GM21367 (cell line): ENCODE measurements at regions not wholly inside any gene's neighbourhood (a gene's known extent, or its start where the extent isn't known, plus 50 kb on each side); places are given as distances from the start of the nearest gene placed in this dataset.
A peak's percentile ranks its signal among the peaks of the same experiment; 100 is the strongest.
"Not testable (repeated sequence)": the region's sequence is repeated elsewhere in the genome, so short reads cannot be mapped to it uniquely, and the experiment has no call there.

Experiments used
- ATAC-seq: cut with Tn5 transposase; IDR thresholded peaks from one replicate; pipeline ENCODE4 v1.9.1; 2021; ENCODE audit not compliant: unreplicated experiment

DNA sequence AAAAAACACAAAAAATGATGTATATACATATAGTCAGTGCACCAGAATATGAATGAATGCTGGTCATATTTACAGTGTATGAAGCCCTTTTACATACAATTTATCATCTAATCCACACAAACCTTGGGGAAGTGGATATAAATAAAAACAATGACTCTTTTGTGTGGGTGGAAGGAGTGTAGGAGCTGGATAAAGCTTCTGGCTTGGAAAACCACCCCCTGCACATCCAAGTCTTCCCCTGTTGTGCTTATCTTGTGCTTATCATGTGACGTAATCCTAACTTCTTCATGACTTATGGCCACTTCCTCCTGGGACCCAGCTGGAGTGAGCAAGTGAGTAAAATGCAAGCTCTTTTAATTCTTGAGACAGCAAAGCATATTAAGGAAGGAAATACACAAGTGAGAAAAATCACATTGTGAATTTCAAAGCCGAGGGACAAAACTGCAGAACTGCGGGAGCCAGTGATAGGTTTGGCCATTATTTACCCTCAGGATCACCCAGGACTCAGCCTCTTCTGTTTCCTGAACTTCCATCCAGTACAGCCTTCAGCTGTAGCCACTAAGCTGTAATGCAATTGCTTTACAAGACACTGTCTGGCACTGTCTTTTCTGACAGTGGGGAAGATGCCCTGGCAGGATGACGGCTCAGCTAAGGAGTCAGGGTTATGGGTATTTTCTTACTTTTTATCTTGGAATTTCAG lies 104.0 kb upstream of the PPM1J start:
- ATAC-seq: no peak

DNA sequence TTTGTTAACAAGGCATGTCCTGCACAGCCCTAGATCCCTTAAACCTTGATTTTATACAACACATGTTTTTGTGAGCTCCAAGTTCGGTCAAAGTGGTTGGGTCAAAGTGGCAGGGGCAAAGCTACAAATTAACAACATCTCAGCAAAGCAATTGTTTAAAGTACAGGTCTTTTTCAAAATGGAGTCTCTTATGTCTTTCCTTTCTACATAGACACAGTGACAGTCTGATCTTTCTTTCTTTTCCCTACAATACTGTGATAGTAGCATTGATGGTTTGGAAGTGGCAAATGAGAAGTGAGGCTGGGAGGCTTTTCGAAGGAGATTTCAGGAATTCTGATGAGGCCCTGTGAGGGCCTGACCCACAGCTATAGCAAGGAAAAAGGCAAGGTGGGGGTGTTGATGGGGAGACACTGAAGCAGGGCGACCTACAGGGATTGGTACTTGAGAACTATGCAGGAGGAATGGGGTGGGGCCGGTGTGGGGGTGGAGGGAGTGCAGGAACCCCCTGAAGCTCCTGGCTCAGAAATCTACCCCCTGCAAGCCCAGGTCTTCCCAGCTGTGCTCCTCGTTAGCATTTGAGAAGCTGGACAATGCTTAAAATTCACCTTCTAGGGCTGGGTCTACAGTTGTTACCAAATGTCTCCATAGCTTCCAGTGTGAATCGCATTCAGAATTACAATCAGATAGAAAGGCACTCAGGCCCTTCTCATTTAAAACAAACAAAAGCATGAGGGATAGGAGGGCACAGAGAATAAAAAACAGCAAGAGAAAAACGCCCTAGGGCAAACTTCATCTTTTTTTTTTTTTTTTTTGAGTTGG lies 102.6 kb upstream of the PPM1J start:
- no peak for ATAC-seq

DNA sequence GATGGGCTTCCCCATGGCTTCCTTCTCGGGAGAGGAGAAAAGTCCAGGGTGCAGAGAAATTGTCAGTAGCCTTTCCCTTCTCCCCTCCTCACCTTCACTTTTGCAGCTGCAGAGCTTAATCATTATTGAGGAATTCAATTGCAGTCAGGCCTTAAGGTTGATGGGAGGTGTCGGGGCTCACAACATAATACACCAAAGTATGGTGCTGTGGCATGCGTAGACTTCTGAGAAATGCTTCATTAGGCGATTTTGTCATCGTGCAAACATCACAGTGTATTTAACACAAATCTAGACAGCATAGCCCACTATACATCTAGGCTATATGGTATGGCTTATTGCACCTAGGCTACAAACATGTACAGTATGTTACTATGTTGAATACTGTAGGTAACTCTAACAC lies 100.2 kb upstream of the PPM1J start:
- ATAC-seq: no peak

DNA sequence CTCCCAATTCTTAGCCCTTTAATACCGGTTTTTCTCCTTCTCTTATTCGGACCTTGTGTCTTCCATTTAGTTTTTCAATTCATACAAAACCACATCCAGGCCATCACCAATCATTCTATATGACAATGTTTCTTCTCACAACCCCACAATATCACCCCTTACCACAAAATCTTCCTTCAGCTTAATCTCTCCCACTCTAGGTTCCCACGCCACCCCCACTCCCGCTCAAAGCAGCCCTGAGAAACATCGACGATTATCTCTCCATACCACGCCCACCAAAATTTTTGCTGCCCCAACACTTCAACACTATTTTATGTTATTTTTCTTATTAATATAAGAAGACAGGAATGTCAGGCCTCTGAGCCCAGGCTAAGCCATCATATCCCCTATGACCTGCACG lies 99.5 kb upstream of the PPM1J start:
- ATAC-seq: not testable (repeated sequence)

DNA sequence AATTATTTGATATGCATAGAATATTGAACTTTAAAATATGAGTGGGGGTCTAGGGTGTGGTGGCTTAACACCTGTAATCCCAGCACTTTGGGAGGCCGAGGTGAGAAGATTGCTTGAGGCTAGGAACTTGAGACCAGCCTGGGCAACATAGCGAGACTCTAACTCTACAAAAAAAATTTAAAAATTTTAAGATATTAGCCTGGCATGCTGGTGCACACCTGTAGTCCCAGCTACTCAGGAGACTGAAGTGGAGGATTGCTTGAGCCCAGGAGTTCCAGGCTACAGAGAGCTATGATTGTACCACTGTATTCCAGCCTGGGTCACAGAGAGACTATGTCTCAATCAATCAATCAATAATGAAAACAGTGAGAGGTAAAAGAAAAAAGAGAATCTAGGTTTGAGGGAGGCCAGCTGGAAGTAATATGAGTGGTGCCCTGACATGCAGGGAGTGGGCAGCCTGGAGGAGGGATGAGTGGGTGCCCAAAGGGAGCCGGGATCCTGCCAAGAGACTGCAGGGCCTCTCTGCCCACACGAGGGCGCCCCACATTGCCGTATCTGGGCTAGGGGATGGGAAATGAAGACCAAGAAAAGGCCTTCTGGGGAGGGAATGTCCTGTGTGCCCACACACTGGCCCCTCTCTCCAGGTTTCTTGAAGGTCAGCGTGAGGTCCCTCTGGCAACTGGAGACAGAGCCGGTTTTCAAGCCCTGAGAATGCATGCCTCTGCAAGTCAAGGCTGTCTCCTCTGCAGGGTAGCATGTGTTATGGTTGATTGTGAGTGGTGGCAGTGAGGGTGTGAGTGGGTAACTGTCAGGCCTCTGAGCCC lies 93.9 kb upstream of the PPM1J start:
- ATAC-seq: peak; percentile 55

DNA sequence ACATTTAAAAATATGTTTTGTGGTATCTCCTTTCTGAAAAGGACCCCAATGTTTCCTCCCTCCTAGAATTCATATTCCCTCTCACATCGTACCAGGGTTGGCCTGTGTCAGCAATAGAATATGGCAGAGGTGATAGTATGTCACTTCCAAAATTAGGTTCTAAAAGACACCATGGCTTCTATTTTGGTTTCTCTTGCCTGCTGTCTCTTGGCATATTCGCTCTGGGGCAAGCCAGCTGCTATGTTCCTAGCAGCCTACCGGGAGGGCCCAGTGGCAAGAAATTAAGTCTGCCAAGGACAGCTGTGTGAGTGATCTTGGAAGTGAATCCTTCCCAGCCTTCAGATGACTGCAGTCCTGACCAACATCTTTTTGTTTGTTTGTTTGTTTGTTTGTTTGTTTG lies 92.9 kb upstream of the PPM1J start:
- ATAC-seq: no peak

DNA sequence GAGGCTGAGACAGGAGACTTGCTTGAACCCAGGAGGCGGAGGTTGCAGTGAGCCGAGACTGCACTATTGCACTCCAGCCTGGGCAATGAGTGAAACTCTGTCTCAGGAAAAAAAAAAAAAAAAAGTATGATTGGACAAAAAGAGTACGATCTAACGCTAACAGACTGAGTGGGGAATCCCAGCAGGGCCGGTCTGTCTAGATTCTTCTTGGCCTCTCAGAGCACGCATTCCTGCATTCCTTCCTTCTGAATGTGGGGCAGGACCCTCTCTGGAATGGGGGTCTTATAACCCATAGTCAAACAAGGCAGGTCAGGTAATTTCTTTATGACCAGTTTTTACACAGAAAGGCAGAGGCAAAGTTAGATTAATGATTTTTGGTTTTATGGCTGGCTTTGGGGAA lies 92.0 kb upstream of the PPM1J start:
- ATAC-seq: no peak

DNA sequence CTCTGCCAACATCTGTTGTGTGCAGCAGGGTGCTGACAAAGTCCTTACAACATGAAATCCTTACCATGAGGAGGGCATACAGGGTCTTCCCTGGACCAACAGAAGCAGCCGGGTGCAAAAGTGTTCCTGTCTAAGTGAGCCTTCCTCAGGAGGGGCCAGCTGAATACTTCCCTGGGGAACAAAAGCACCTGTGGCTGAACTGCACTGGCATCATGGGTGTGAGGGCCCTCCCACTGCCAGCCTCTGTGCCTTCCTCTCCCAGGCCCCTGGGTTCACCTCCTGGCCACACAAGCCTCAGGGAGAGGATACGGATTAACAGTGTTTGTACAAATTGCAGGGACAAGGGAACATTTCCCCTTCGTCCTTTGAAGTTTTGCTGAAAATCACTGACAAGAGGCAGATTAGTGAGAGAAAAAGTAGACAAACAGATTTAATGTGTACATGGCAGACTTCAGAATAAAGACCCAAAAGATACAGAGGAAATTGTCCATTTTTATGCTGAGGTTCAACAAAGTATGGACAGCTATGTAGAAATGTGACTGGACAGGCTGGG lies 91.0 kb upstream of the PPM1J start:
- no peak for ATAC-seq

DNA sequence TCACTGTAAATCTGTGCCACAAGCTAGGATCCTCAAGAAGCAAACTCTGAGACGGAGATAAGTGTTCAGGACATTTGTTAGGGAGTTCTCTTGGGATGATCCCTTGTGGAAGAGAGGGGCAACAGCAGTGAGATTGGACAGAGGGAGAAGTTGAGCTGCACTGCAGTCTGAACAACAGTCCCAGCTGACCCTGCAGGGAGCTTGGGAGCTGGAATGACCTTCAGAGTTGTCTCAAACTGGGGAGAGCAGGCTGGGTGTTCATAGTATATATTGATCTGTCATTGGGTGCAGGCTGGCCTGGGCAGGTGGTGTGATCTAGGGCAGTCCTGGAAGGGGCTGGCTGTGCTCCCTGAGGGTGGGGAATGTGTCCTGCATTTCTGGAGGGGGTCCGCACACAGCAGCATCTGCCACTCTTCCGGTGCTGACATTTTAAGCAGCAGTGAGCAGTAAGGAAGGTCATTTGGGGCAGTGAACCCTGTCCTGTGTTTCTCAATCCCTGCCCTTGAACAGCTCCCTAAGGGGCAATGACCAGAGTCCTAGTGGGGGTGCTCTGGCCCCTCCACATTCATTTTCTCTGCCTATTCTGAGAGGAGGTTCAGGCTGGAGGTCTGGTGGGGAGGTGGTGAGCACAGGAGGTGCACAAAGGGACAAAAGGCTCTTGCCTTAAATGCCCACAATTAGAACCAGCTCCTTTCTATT lies 90.2 kb upstream of the PPM1J start:
- no peak for ATAC-seq

DNA sequence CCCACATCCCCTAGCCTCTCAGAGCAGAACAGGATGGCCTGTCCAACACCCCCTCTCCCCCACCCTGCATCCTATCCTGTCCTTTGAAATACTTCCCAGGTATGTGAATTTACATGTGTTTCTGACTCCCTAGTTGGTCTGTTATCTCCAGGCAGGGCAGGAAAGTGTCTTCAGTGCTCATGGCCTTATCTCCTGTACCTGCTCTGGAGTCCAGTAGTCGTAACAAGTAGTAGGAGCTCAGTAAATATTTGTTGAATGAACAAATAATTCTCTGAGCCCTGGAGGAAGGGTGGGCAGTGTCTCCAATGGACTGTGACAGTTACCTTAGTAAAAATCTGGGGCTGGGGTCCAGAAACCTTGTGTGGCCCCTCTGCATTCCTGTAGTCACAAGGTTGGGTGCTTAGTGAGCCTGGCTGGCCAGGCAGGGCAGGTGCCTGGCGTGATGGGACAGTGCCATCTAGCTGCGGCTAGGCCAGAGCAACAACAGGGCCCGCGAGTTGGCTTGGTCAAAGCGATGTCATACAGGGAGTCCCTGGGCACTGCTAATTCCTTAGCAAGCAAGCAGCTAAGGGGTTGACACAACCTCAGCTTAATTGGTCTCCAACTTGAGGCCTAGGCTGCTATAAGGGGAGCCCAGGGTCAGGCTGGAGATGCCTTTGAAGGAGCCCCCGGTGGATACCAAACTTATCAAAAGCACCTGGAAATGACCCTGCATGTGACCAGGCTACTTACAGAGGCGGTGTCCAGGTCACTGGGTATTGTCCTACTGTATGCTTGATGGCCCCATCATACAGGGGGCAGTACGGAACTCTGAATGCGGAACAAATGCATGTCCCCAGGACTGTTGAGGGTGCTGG lies 89.0 kb upstream of the PPM1J start:
- no peak for ATAC-seq

DNA sequence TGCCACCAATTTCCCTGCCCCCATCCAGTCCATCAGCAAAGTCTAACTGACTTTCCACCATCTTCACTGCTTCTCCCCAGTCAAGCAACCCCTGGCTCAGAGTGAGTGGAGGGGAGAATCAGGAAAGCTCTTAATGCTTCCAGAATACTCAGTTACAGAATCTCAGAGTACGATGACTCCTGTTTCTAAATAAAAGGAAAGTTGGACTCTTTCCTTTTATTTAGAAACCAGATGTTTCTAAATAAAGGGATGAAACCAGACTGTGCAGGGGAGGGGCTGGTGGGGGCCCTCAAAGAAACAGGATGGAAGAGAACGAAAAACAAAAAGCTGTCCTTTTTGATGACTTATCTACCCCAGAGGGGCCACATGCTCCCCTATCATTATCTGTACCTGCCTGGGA lies 85.2 kb upstream of the PPM1J start:
- ATAC-seq: no peak

DNA sequence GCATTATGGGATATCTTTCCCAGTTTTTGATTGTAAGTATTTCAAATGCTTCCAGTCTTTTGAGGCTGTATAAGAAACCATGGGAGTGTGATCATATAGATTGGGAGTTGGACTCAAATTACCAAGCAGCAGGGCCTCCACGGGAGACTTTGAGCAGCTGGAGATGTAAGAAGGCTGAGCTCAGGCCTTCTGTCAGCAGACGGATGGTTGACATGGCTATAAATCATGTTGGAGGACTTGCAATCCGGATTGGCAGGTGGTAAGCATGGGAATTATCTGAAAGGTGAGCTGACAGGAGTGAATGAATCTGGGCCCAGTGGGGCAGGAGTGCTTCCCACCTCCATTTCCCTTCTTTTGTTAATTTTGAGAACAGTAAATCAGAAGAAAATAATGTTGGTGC lies 83.2 kb upstream of the PPM1J start:
- no peak for ATAC-seq

DNA sequence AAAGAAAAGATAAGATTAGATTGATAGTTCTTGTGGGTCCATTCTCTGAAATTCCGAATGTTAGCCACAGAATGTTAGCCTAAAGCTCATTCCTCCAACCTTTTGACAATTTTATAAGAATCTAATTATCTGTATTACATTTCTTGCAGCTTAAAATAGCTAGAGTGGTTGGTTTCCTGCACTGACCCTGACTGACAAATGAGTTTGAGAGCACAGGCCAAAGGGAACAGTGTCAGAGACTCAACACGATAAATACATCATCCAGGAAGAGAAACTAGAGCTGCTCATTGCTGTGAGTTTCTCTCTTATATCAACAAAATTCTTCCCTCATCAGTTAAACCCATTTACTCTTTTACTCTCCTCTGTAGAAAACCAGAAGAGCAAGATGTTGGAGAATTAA lies 82.1 kb upstream of the PPM1J start:
- ATAC-seq: no peak

DNA sequence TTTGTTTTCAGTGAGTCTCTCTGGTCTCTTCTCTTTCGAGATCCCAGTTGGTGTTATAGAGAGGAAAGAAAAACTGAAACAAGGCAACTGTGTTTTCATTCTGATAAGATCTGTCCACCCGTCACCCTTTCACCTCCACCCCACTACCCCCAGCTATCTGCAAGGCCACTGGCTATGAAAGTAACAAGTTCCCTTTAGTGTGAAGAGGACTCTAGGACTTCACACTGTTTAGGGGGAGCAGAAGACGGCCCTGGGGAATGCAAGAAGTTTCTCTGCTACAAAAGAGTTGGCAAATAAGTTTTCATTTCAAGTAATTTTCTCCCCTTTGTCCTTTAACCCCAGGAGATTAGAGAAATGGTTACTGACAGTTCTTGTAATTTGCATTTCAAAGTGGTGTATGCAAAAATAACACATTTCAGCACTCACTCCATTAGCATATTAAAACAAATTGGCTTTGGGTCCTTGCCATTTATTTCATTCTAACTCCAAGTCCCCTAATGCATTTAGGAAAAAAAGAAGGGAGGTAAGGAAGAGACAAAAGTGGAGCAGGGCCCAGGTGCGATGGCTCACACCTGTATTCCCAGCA lies 79.6 kb upstream of the PPM1J start:
- peak; percentile 73 for ATAC-seq

DNA sequence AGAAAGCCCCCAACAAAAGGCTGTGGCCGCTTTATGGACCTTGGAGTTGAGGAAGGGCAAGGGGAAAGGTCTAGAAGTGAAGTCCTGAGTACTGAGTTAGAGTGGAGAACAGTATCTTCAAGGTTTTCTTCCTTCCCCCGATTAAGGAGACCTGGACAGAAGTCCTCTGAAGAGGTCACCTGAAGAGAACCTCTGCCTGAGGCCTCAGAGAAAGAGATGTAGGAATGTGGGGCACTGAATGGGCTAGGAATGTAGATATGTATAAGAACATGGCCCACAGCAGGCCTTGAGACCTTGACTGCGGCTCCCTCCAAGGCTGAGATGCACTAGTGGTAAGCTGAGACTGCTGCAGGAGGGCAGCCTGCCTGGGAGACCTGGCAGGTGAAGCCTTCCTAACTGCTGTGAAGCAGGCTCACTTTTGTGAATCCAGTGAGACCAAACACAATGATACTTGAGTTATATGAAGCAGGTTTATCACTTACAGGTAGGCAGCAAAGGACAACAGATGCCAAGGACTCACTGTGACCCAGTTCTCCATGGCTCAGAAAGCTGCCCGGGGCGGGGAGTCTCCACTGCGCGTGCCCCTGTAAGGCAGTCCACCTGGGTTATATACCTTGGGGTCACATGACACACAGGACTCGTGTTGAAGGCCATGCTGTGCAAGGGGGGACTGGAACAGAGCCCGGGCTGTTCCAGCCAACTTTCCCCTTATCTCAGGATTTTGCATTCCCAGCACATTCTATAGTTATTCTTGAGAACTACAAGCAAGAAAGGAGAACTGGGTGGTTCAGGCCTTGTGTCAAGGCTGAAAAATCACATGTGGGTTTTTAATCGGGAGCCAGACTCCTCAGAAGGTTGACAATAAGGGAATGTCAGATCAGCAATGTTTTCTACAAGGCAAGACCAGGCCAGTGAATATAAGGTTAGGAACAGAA lies 78.8 kb upstream of the PPM1J start:
- no peak for ATAC-seq

DNA sequence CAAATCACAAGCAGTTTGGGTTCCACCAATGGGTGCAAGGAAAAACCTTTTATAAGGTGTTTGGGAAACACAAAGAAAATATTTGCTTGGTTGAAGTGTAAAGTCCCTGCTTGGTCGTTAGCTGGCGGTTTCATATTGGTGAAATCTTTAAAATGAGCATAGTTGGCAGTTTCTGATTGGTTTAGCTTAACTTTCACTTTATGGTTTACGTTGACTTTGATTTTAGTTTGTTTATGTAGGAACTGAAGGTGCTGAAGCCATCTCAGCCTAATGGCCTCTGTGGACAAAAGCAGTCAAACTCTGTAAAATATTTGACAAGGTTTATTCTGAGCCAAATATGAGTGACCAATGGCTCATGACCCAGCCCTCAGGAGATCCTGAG lies 76.6 kb upstream of the PPM1J start:
- no peak for ATAC-seq

DNA sequence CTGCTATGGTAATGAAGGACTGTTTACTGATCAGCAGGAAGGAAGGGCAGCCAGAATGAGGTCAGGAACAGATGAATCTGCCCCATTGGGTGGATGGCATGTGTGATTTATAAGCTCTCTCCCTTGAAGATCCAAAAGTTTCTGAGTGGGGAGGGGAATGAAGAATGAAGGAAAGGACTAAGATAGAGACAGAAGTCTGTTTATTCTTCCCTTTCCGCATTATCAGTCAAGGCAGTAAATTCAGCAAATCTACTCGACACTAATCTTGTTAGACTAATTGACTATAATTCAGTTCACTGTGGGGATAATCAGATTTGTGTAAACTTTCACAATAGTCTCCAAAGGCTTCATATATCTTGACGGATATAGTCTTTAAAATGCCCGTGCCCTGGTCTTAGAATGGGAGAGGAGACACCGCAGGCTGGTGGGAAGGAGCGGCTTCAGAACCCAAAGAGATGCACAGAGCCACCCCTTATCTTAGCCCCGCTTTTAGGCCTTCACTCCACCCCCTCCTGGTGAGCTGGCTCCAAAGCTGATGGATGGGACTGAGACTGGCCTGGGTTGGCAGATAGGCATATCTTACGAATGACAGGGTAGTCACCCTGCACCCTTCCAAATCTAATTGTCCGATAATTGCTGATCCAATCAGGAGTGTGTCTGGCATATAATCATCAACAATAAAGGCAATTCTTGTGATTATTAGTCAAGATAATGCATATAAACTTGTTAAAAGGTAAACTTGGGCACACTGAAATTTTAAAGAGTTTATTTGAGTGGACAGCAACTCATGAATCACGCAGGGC lies 76.0 kb upstream of the PPM1J start:
- ATAC-seq: no peak

DNA sequence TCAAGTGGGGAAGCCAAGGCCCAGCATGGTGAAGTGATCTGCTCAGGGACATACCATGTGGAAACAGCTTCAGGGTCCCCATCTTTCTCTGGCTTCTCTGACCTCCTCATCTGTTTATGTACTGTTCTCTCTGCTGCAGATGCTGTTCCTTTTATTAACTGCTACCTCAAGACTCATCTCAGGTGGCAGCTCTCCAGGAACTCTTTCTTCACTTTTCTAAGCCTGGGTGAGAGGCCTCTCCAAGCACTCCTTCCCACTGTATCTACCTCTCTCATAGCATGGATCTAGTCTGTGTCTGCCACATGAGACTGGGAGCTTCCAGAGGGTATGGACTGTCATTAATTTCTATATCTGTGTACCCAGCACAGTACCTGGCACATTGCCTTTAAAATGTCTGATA lies 73.4 kb upstream of the PPM1J start:
- no peak for ATAC-seq
